ENCODE measurements at regions not wholly inside any gene's neighbourhood (a gene's known extent, or its start where the extent isn't known, plus 50 kb on each side); places are given as distances from the start of the nearest gene placed in this dataset.

DNA sequence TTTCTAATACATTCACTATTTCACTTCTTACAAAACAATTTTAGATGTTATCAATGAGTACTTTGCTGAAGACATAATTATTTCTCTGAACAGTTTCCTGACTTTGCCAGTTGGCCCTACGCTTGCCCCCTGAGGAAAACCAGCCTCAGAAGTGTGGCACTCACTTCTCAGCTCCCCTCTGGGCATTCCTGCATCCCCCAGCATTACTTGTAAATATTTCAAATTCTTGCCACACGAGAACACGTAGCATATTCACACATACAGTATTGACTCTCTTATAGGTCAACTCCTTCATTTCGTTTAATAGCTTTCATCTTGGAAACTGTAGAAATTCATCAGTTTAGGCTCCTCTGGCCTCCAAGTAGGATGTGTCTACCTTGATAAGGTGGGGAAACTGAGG is 65.2 kb downstream of the OTX2 start:
- Histone ChIP-seq H2BK5ac (ENCODE audit: low read depth, low read length, poor library complexity) (no peak overlapping the region), H2AK5ac (ENCODE audit: low read length) (no peak overlapping the region), H3K79me2 (ENCODE audit: control insufficient read depth, insufficient read depth, low read length, poor library complexity) (no peaks in the 10 kb centered on the region), H3K27me3 (ENCODE audit: insufficient read depth, low read length) (no peaks in the 10 kb centered on the region), H4K91ac (ENCODE audit: low read depth, low read length) (no peak overlapping the region), H3K4me1 (ENCODE audit: control insufficient read depth in 1 of 2, insufficient read depth in 2 of 2, low read length in 2 of 2) (no peaks in the 10 kb centered on the region), H2AFZ (ENCODE audit: insufficient read depth, low read length, poor library complexity) (no peak overlapping the region), H3K4ac (ENCODE audit: low read depth, low read length) (no peak overlapping the region), H3K27ac (ENCODE audit: low read depth, low read length) (no peak overlapping the region), H3K9ac (ENCODE audit: low read length) (no peak overlapping the region), H3K4me3 (ENCODE audit: low read depth, low read length) (no peak overlapping the region), H3K79me1 (ENCODE audit: low read length) (no peaks in the 10 kb centered on the region), H3K18ac (ENCODE audit: low read length) (no peak overlapping the region), H3K36me3 (ENCODE audit: control insufficient read depth in 1 of 2, insufficient read depth in 2 of 2, low read length in 2 of 2) (no peaks in the 10 kb centered on the region), H3K9me3 (ENCODE audit: insufficient read depth, low read depth, low read length) (no peaks in the 10 kb centered on the region), H4K8ac (ENCODE audit: low read depth, low read length) (no peak overlapping the region), H2BK120ac (ENCODE audit: insufficient read depth, low read length, poor library complexity) (no peak overlapping the region), H3K4me2 (ENCODE audit: low read length) (no peak overlapping the region), H3K23ac (ENCODE audit: low read length) (no peak overlapping the region), H4K12ac (ENCODE audit: low read depth, low read length) (no peak overlapping the region), H3K14ac (ENCODE audit: low read length) (no peak overlapping the region), H2BK12ac (ENCODE audit: low read length) (no peak overlapping the region)
- no peak for DNase-seq
- no CpG with 5 or more reads among the region's 4 CpGs for WGBS (ENCODE audit: extremely low coverage, insufficient coverage, insufficient read length)

DNA sequence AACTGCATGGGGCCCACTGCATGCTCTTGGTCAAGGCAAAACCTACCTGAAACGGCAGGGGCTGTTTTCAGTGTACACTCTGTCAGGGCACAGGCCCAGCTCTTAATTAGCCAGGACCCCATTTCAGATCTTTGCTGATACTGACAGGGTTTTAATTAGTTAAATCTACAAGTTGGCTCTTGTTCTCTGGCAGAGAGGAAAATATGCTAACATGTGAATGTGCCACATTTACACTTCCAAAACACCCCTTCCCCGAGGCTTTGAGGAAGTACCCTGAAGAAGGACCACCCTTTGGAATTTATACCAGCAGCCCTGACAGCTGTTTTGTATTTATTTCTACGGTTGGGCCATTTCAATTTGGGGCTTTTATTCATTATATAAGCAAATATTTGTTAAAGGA is 66.3 kb downstream of the OTX2 start:
- Histone ChIP-seq H3K4me1 (ENCODE audit: control insufficient read depth in 1 of 2, insufficient read depth in 2 of 2, low read length in 2 of 2) (no peaks in the 10 kb centered on the region), H4K8ac (ENCODE audit: low read depth, low read length) (no peak overlapping the region), H3K9me3 (ENCODE audit: insufficient read depth, low read depth, low read length) (no peaks in the 10 kb centered on the region), H2AK5ac (ENCODE audit: low read length) (no peak overlapping the region), H2BK12ac (ENCODE audit: low read length) (no peak overlapping the region), H3K36me3 (ENCODE audit: control insufficient read depth in 1 of 2, insufficient read depth in 2 of 2, low read length in 2 of 2) (no peaks in the 10 kb centered on the region), H3K79me2 (ENCODE audit: control insufficient read depth, insufficient read depth, low read length, poor library complexity) (no peaks in the 10 kb centered on the region), H2BK5ac (ENCODE audit: low read depth, low read length, poor library complexity) (no peak overlapping the region), H3K4me2 (ENCODE audit: low read length) (no peak overlapping the region), H3K23ac (ENCODE audit: low read length) (no peak overlapping the region), H3K27me3 (ENCODE audit: insufficient read depth, low read length) (no peaks in the 10 kb centered on the region), H2AFZ (ENCODE audit: insufficient read depth, low read length, poor library complexity) (no peak overlapping the region), H4K12ac (ENCODE audit: low read depth, low read length) (no peak overlapping the region), H3K14ac (ENCODE audit: low read length) (no peak overlapping the region), H3K18ac (ENCODE audit: low read length) (no peak overlapping the region), H3K79me1 (ENCODE audit: low read length) (no peaks in the 10 kb centered on the region), H3K9ac (ENCODE audit: low read length) (no peak overlapping the region), H3K27ac (ENCODE audit: low read depth, low read length) (no peak overlapping the region), H4K91ac (ENCODE audit: low read depth, low read length) (no peak overlapping the region), H3K4ac (ENCODE audit: low read depth, low read length) (no peak overlapping the region), H2BK120ac (ENCODE audit: insufficient read depth, low read length, poor library complexity) (no peak overlapping the region), H3K4me3 (ENCODE audit: low read depth, low read length) (no peak overlapping the region)
- DNase-seq = no peak
- no CpG with 5 or more reads among the region's 3 CpGs for WGBS (ENCODE audit: extremely low coverage, insufficient coverage, insufficient read length)

- H3K4ac ChIP-seq (ENCODE audit: low read depth, low read length) = no peak overlapping the region
- no peaks in the 10 kb centered on the region for H3K27me3 ChIP-seq (ENCODE audit: insufficient read depth, low read length)
- no peaks in the 10 kb centered on the region for H3K36me3 ChIP-seq (ENCODE audit: control insufficient read depth in 1 of 2, insufficient read depth in 2 of 2, low read length in 2 of 2)
- WGBS (ENCODE audit: extremely low coverage, insufficient coverage, insufficient read length) = no CpG with 5 or more reads among the region's 4 CpGs
- no peaks in the 10 kb centered on the region for H3K79me1 ChIP-seq (ENCODE audit: low read length)
- H3K4me2 ChIP-seq (ENCODE audit: low read length) = no peak overlapping the region
- no peak overlapping the region for H2AK5ac ChIP-seq (ENCODE audit: low read length)
- H2BK12ac ChIP-seq (ENCODE audit: low read length) = no peak overlapping the region
- no peaks in the 10 kb centered on the region for H3K9me3 ChIP-seq (ENCODE audit: insufficient read depth, low read depth, low read length)
- H4K91ac ChIP-seq (ENCODE audit: low read depth, low read length) = no peak overlapping the region
- H3K79me2 ChIP-seq (ENCODE audit: control insufficient read depth, insufficient read depth, low read length, poor library complexity) = no peaks in the 10 kb centered on the region
- no peaks in the 10 kb centered on the region for H3K4me1 ChIP-seq (ENCODE audit: control insufficient read depth in 1 of 2, insufficient read depth in 2 of 2, low read length in 2 of 2)
- H3K14ac ChIP-seq (ENCODE audit: low read length) = no peak overlapping the region
- no peak overlapping the region for H3K18ac ChIP-seq (ENCODE audit: low read length)
- H3K23ac ChIP-seq (ENCODE audit: low read length) = no peak overlapping the region
- H2BK5ac ChIP-seq (ENCODE audit: low read depth, low read length, poor library complexity) = no peak overlapping the region
- no peak overlapping the region for H2BK120ac ChIP-seq (ENCODE audit: insufficient read depth, low read length, poor library complexity)
- H3K9ac ChIP-seq (ENCODE audit: low read length) = no peak overlapping the region
- H3K27ac ChIP-seq (ENCODE audit: low read depth, low read length) = no peak overlapping the region
- H2AFZ ChIP-seq (ENCODE audit: insufficient read depth, low read length, poor library complexity) = no peak overlapping the region
- H4K8ac ChIP-seq (ENCODE audit: low read depth, low read length) = no peak overlapping the region
- no peak for DNase-seq
- no peak overlapping the region for H3K4me3 ChIP-seq (ENCODE audit: low read depth, low read length)
- no peak overlapping the region for H4K12ac ChIP-seq (ENCODE audit: low read depth, low read length)
Measured at GRCh38 chr14:56742391-56742878, 67.8 kb downstream of the OTX2 start.

DNA sequence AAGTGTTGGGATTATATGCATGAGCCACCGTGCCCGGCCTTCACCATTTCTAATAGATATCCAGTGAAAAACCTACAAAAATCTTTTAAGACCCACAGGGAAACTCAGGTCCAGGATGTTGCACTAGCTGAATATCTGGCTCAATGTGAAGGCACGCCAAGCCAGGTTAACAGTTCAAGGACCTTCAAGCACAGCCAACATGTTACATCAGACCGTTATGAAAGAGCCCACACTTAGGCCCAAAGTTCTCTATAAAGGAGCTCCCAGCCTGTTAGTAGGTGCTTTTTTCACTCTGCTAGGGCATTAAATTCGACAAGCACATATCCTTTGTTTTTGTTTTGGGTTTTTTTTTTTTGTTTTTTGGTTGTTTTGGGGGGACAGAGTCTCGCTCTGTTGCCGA is 69.0 kb downstream of the OTX2 start:
- H2AK5ac ChIP-seq (ENCODE audit: low read length) = no peak overlapping the region
- H3K27ac ChIP-seq (ENCODE audit: low read depth, low read length) = no peak overlapping the region
- no peak overlapping the region for H3K4ac ChIP-seq (ENCODE audit: low read depth, low read length)
- H3K4me2 ChIP-seq (ENCODE audit: low read length) = no peak overlapping the region
- H4K12ac ChIP-seq (ENCODE audit: low read depth, low read length) = no peak overlapping the region
- H3K79me2 ChIP-seq (ENCODE audit: control insufficient read depth, insufficient read depth, low read length, poor library complexity) = no peaks in the 10 kb centered on the region
- no peaks in the 10 kb centered on the region for H3K36me3 ChIP-seq (ENCODE audit: control insufficient read depth in 1 of 2, insufficient read depth in 2 of 2, low read length in 2 of 2)
- H3K18ac ChIP-seq (ENCODE audit: low read length) = no peak overlapping the region
- no peak overlapping the region for H3K14ac ChIP-seq (ENCODE audit: low read length)
- no peak overlapping the region for H4K91ac ChIP-seq (ENCODE audit: low read depth, low read length)
- H3K9me3 ChIP-seq (ENCODE audit: insufficient read depth, low read depth, low read length) = no peaks in the 10 kb centered on the region
- H2BK5ac ChIP-seq (ENCODE audit: low read depth, low read length, poor library complexity) = no peak overlapping the region
- no peaks in the 10 kb centered on the region for H3K79me1 ChIP-seq (ENCODE audit: low read length)
- H4K8ac ChIP-seq (ENCODE audit: low read depth, low read length) = no peak overlapping the region
- WGBS (ENCODE audit: extremely low coverage, insufficient coverage, insufficient read length) = no CpG with 5 or more reads among the region's 7 CpGs
- no peak overlapping the region for H2BK12ac ChIP-seq (ENCODE audit: low read length)
- H3K4me3 ChIP-seq (ENCODE audit: low read depth, low read length) = no peak overlapping the region
- H2BK120ac ChIP-seq (ENCODE audit: insufficient read depth, low read length, poor library complexity) = no peak overlapping the region
- no peak overlapping the region for H2AFZ ChIP-seq (ENCODE audit: insufficient read depth, low read length, poor library complexity)
- H3K9ac ChIP-seq (ENCODE audit: low read length) = no peak overlapping the region
- no peaks in the 10 kb centered on the region for H3K27me3 ChIP-seq (ENCODE audit: insufficient read depth, low read length)
- no peak overlapping the region for H3K23ac ChIP-seq (ENCODE audit: low read length)
- no peaks in the 10 kb centered on the region for H3K4me1 ChIP-seq (ENCODE audit: control insufficient read depth in 1 of 2, insufficient read depth in 2 of 2, low read length in 2 of 2)
- no peak for DNase-seq
